RCC 7860 (cell line): ENCODE measurements at regions not wholly inside any gene's neighbourhood (a gene's known extent, or its start where the extent isn't known, plus 50 kb on each side); places are given as distances from the start of the nearest gene placed in this dataset.
"Not testable (repeated sequence)": the region's sequence is repeated elsewhere in the genome, so short reads cannot be mapped to it uniquely, and the experiment has no call there.

Experiments used
- DNase-seq: peaks from one replicate; pipeline ENCODE4 v3.0.0-alpha.2; 2015; ENCODE audit warnings: low spot score
- FAIRE-seq: peaks from 2 replicates; lab custom pipeline; 2012; peaks lifted over from hg19 to GRCh38; lab: Jason Lieb, UNC

DNA sequence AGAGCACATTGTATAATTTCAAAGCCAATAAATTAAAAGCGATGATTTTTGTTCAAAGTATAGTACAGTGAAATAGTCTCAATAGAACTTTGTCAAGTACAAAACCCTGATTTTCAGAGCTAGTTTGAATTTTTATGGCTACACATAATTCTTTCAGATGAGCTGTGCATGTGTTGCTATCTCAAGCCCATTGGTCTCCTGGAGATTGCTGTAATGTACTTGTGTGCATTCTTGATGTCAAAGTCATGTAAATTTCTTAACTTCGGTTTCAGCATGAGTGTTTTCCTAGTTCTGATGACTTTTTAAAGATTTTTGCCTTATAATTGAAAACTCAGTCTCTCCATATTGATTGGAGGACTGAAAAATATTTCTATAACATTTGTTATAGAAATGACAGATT is 200.8 kb downstream of the CEP135 start:
- FAIRE-seq (no peak), DNase-seq (no peak)

GRCh38 chr4:56148428-56148827 is 199.7 kb downstream of the CEP135 start:
- no peak for FAIRE-seq
- no peak for DNase-seq

DNA sequence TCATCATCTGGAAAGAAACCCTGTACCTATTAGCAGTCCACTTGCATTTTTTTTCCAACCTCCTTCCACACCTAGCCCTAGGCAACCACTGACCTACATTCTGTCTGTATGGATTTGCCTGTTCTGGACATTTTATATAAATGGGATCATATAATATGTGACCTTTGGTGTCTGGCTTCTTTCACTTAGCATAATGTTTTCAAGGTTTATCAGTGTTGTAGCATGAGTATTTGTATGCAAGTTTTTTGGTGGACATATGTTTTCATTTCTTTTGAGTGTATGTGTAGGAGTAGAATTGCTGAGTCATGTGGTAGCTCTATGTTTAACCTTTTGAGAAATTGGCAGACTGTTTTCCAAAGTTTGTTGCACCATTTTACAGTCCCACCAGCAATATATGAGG is 198.6 kb downstream of the CEP135 start:
- DNase-seq, result no peak
- FAIRE-seq, result no peak

GRCh38 chr4:56146956-56147355 is 198.2 kb downstream of the CEP135 start:
- FAIRE-seq (no peak), DNase-seq (no peak)

DNA sequence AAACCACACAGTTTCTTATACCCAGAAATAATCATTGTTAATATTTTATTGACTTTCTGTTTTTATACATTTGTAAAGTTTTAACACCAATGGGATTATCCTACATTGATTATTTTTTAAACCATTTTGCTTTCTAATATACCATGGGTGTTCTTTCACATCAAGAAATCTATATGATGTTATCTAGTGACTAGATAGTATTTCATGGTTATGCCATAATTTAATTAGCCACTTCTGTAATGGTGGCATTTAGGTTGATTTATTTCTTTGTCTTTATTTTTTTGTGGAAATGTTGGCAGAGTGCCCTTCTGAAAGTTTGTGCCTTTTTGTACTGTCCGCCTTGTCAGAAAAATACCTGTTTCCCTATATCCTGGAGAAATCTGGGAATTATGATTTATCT is 193.3 kb downstream of the CEP135 start:
- DNase-seq (no peak), FAIRE-seq (no peak)

DNA sequence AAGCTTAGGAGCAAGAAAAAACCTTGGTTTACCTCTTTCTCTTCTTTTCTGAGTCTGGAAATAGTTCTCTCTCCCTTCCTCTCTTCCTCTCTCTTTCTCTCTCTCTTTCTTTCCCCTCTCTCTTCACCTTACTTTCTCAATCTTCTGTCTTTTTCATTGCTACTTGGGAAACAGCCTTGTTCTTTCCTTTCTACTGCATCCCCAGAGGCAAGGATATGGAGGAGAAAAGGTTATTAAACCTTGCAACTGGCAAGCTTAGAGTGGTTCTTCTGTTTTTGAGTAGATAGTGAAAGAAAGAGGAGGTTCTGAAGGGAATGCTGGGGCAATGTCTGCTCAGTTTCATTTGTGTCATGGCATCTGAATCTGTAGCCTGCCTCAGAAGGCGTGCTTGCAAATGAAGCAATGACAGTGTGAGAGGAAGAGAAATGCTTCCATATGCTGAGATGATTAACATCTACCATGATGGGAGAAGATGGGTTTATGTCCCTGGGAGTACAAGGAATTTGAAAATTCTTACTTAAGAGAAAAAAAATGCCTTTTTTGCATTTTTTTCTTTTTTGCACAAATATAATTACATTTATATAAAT is 190.6 kb downstream of the CEP135 start:
- DNase-seq, result no peak

GRCh38 chr4:56134834-56135233 is 186.1 kb downstream of the CEP135 start:
- not testable (repeated sequence) for FAIRE-seq, DNase-seq

More for the DNA sequence above, 190.6 kb downstream of the CEP135 start:
- no peak for FAIRE-seq

GRCh38 chr4:56134266-56134665 is 185.5 kb downstream of the CEP135 start:
- FAIRE-seq (no peak), DNase-seq (no peak)

DNA sequence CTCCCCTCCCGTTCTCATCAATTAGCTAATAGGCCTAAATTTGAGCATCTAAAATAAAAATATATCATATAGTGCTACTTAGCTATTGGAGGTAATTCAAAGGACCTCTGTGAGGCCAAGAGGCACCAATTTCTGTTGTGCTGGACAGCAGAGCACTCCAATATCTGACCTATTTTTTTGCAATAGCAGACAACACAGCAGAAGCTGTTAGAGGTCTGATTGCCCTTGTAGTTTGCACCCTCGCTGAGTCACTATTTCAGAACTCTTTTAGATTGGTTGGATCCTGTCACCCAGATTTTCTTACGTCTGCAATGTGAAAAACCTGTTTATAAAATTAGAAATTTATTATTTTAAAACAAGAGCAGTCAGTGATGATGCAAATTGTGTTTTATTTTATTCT is 184.1 kb downstream of the CEP135 start:
- no peak for DNase-seq
- FAIRE-seq, result no peak

GRCh38 chr4:56132188-56132587 is 183.4 kb downstream of the CEP135 start:
- not testable (repeated sequence) for DNase-seq

DNA sequence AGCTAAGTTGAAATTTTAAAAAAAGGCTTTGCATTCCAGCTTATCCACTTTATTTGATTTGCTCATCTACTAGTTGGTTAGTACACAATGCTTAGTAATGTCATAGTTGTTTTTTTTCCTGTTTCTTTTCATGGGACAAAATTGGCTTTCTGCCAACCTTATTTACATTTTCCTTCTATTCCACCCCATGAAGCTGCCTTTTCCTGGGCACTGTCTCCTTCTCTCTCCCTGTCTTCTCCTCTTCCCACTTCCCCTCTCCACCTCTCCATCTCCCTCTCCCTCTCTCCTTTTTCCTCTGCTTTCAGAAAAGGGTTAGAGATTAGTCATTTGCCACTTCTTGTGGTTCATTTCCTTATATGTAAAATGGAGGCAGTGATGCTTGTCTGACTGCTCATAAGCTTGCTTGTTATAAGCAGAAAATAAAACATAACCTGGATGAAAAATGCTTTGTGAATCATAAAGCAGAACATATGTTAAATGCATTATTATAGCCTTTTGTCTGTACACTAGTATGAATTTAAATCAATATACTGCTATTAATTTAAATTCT is 181.9 kb downstream of the CEP135 start:
- DNase-seq (no peak), FAIRE-seq (no peak)

More at GRCh38 chr4:56132188-56132587, 183.4 kb downstream of the CEP135 start:
- FAIRE-seq, result not testable (repeated sequence)

- DNase-seq (no peak), FAIRE-seq (no peak)
Measured at GRCh38 chr4:56129431-56129861, 180.7 kb downstream of the CEP135 start.

GRCh38 chr4:56128213-56128612 is 179.5 kb downstream of the CEP135 start:
- DNase-seq (no peak), FAIRE-seq (no peak)

GRCh38 chr4:56127716-56128115 is 179.0 kb downstream of the CEP135 start:
- FAIRE-seq (no peak), DNase-seq (no peak)

- no peak for FAIRE-seq
- DNase-seq, result no peak
Measured at GRCh38 chr4:56123547-56123946, 174.8 kb downstream of the CEP135 start.

DNA sequence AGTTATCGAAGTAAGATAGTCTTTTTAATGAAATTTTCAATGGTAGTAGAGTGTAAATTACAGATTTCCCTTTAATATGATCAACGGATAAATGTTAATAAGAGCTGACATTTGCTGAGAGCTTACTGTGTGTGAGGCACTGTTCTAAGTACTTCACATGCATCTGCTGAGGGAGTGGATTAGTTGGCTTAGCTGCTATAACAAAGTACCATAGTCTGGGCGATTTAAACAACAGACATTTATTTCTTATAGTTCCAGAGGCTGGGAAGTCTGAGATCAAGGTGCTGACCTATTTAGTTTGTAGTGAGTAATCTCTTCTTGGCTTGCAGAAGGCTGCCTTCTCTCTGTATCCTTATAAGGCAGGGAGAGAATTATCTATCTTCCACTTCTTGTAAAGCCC is 174.3 kb downstream of the CEP135 start:
- DNase-seq (no peak), FAIRE-seq (no peak)

GRCh38 chr4:56118845-56119244 is 170.1 kb downstream of the CEP135 start:
- no peak for DNase-seq
- FAIRE-seq, result no peak

GRCh38 chr4:56118055-56118454 is 169.3 kb downstream of the CEP135 start:
- FAIRE-seq (no peak), DNase-seq (no peak)

- DNase-seq (no peak), FAIRE-seq (no peak)
Measured at GRCh38 chr4:56115898-56116297, 167.2 kb downstream of the CEP135 start.

GRCh38 chr4:56112377-56112776 is 163.6 kb downstream of the CEP135 start:
- FAIRE-seq, result no peak
- no peak for DNase-seq

DNA sequence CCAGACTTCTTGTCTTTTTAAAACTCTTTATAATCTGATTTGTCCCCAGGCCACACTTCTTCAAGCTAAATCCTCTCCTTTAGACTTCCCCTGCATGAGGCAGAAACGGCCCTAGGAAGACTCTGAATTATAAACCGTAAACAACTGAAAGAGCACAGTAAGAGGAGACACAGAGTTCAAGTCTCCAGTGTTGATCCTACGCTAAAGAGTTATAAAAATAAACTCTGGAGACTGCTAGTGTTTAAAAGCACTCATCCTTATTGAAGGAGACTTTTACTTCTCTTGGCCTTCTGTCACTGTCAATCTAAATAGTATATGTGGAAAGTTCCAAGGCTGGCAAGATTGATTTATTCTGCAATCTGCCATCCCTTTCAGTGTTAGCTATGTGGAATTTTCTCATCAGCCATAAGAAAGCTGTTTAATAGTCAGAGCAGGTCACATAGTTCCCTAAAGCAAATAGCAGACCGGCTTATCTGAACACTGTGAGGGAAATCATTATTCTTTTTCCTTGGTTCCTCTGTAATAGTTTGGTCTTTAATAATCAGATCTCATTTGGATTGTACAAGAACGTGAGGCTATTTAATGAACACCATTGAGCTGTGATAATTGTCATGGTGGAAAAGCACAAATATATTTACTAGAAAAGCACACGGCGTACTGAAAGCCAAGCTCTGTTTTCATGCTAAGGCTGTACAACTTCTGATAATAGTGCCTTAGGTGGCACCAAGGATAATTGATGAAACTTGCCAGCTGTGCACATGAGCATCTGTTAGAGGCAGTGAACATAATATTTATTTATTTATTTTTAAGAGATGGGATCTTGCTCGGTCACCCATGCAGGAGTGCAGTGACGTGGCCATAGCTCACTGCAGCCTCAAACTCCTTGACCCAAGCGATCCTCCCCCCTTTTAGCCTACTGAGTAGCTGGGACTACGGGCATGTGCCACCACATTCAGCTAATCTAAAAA is 157.7 kb downstream of the CEP135 start:
- DNase-seq, result no peak
- no peak for FAIRE-seq

- no peak for FAIRE-seq
- DNase-seq, result no peak
Measured at GRCh38 chr4:56104188-56104587, 155.4 kb downstream of the CEP135 start.
